ENCODE measurements at regions not wholly inside any gene's neighbourhood (a gene's known extent, or its start where the extent isn't known, plus 50 kb on each side); places are given as distances from the start of the nearest gene placed in this dataset.

- no peak for DNase-seq (ENCODE audit: low read depth, low spot score)
Observed at GRCh38 chr12:93015871-93016751, 87.0 kb upstream of the EEA1 start.

GRCh38 chr12:93016752-93017350 lies 87.8 kb upstream of the EEA1 start:
- DNase-seq (ENCODE audit: low read depth, low spot score) = no peak

- no peak for DNase-seq (ENCODE audit: low read depth, low spot score)
Observed at GRCh38 chr12:93018610-93019009, 89.5 kb upstream of the EEA1 start.

- DNase-seq (ENCODE audit: low read depth, low spot score) = no peak
Observed at GRCh38 chr12:93019212-93019927, 90.3 kb upstream of the EEA1 start.

- no peak for DNase-seq (ENCODE audit: low read depth, low spot score)
Observed at GRCh38 chr12:93019975-93020630, 91.0 kb upstream of the EEA1 start.

GRCh38 chr12:93020631-93021597 lies 91.8 kb upstream of the EEA1 start:
- no peak for DNase-seq (ENCODE audit: low read depth, low spot score)

GRCh38 chr12:93022603-93023340 lies 93.7 kb upstream of the EEA1 start:
- DNase-seq (ENCODE audit: low read depth, low spot score) = no peak

- DNase-seq (ENCODE audit: low read depth, low spot score) = no peak
Observed at GRCh38 chr12:93025145-93026103, 96.3 kb upstream of the EEA1 start.

GRCh38 chr12:93027041-93027440 lies 97.9 kb upstream of the EEA1 start:
- DNase-seq (ENCODE audit: low read depth, low spot score) = no peak

GRCh38 chr12:93029091-93029490 lies 100.0 kb upstream of the EEA1 start:
- DNase-seq (ENCODE audit: low read depth, low spot score) = no peak

- no peak for DNase-seq (ENCODE audit: low read depth, low spot score)
Observed at GRCh38 chr12:93031028-93031427, 101.9 kb upstream of the EEA1 start.

GRCh38 chr12:93032758-93033157 lies 103.7 kb upstream of the EEA1 start:
- DNase-seq (ENCODE audit: low read depth, low spot score) = no peak

- no peak for DNase-seq (ENCODE audit: low read depth, low spot score)
Observed at GRCh38 chr12:93033948-93034347, 104.9 kb upstream of the EEA1 start.

- DNase-seq (ENCODE audit: low read depth, low spot score) = no peak
Observed at GRCh38 chr12:93039062-93039461, 110.0 kb upstream of the EEA1 start.

GRCh38 chr12:93039930-93040329 lies 110.8 kb upstream of the EEA1 start:
- no peak for DNase-seq (ENCODE audit: low read depth, low spot score)

- no peak for DNase-seq (ENCODE audit: low read depth, low spot score)
Observed at GRCh38 chr12:93040367-93040766, 111.3 kb upstream of the EEA1 start.

- DNase-seq (ENCODE audit: low read depth, low spot score) = no peak
Observed at GRCh38 chr12:93041416-93041815, 112.3 kb upstream of the EEA1 start.

- DNase-seq (ENCODE audit: low read depth, low spot score) = no peak
Observed at GRCh38 chr12:93042283-93042682, 113.2 kb upstream of the EEA1 start.

- DNase-seq (ENCODE audit: low read depth, low spot score) = no peak
Observed at GRCh38 chr12:93042684-93043083, 113.6 kb upstream of the EEA1 start.
